ENCODE measurements at regions not wholly inside any gene's neighbourhood (a gene's known extent, or its start where the extent isn't known, plus 50 kb on each side); places are given as distances from the start of the nearest gene placed in this dataset.

DNA sequence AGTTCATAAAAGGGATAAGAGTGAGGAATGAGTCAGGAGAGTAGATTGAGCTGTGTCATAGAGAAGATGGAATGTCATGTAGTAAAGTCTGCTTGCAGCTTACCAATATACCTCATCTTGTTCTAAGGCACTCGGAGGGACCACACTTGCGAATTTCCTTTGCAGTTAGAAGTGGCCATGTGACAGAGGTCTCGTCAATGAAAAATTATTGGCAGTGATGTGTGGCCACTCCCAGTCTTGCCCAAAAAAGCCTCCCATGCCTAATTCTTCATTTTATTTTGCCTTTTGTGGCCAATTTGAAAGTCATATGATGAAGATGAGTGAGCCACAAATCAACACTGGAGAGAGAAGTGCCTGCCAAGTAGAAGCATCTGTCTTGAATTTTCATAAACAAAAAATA, 465.6 kb upstream of the ZNF385D start:
- TF ChIP-seq POLR2A (IDR thresholded peaks at IDR 0.05; ENCODE audit: low read length) (no peak), GATA1 (IDR thresholded peaks at IDR 0.05; ENCODE audit: low read depth, low read length) (no peak)

Measured in erythroblast (primary cell).